Endodermal cell (in vitro differentiated cells): ENCODE measurements at regions not wholly inside any gene's neighbourhood (a gene's known extent, or its start where the extent isn't known, plus 50 kb on each side); places are given as distances from the start of the nearest gene placed in this dataset.

ENCODE experiments used
- DNase-seq: peaks from one replicate; pipeline ENCODE4 v3.0.0-alpha.2; 2017
- H3K27ac ChIP-seq: 2 replicates; pipeline ENCODE4 v1.5.1; 2013; ENCODE audit warnings: mild to moderate bottlenecking, low read depth, low read length, moderate library complexity
- H3K27me3 ChIP-seq: 2 replicates; pipeline ENCODE4 v1.6.1; 2013; ENCODE audit warnings: mild to moderate bottlenecking, low read length, moderate library complexity; ENCODE audit not compliant: insufficient read depth, control insufficient read depth, poor library complexity, severe bottlenecking
- H3K36me3 ChIP-seq: 2 replicates; pipeline ENCODE4 v1.7.0; 2013; ENCODE audit warnings: mild to moderate bottlenecking, low read length, moderate library complexity; ENCODE audit not compliant: control insufficient read depth, insufficient read depth
- H3K4me1 ChIP-seq: one replicate; pipeline ENCODE4 v1.7.0; 2013; ENCODE audit warnings: low read length; ENCODE audit not compliant: control insufficient read depth, insufficient read depth
- H3K4me3 ChIP-seq: 2 replicates; pipeline ENCODE4 v1.5.1; 2013; ENCODE audit warnings: mild to moderate bottlenecking, low read length, moderate library complexity
- H3K9ac ChIP-seq: 2 replicates; pipeline ENCODE4 v1.6.1; 2013; ENCODE audit warnings: mild to moderate bottlenecking, low read length, moderate library complexity; ENCODE audit not compliant: poor library complexity, severe bottlenecking; ENCODE audit errors: extremely low read depth
- H3K9me3 ChIP-seq: 2 replicates; pipeline ENCODE4 v1.6.1; 2013; ENCODE audit warnings: mild to moderate bottlenecking, low read length, moderate library complexity; ENCODE audit not compliant: control insufficient read depth
- H3K27ac Mint-ChIP-seq: 2 replicates; pipeline ENCODE4 v1.8.0; 2020; ENCODE audit warnings: mixed read lengths
- H3K27me3 Mint-ChIP-seq: 2 replicates; pipeline ENCODE4 v1.8.0; 2021; ENCODE audit warnings: mild to moderate bottlenecking, mixed read lengths; ENCODE audit not compliant: insufficient read depth
- H3K36me3 Mint-ChIP-seq: 2 replicates; pipeline ENCODE4 v1.8.0; 2020; ENCODE audit warnings: low read depth, mixed read lengths
- H3K4me1 Mint-ChIP-seq: 2 replicates; pipeline ENCODE4 v1.8.0; 2020; ENCODE audit warnings: mixed read lengths
- H3K4me3 Mint-ChIP-seq: 2 replicates; pipeline ENCODE4 v1.8.0; 2020; ENCODE audit warnings: mild to moderate bottlenecking, moderate library complexity, mixed read lengths
- H3K9me3 Mint-ChIP-seq: 2 replicates; pipeline ENCODE4 v1.8.0; 2020; ENCODE audit warnings: mild to moderate bottlenecking, mixed read lengths
- WGBS, 2 experiments: methylation state at CpG; one replicate each; pipeline versions ENCODE4 v1.1.5 to v1.1.7; 2013; ENCODE audit warnings: missing lambda C conversion rate in 2 of 2, mixed read lengths in 1 of 2; ENCODE audit not compliant: insufficient coverage in 1 of 2, insufficient read length in 1 of 2; 5-methylcytosine and 5-hydroxymethylcytosine counted together
- TF ChIP-seq, protein P1 (sequence below): fragments of 200-600 bp; sonication (generic); conservative IDR thresholded peaks from 2 replicates; pipeline ENCODE4 v1.5.0; 2021; ENCODE audit warnings: antibody characterized with exemption, mild to moderate bottlenecking

DNA sequence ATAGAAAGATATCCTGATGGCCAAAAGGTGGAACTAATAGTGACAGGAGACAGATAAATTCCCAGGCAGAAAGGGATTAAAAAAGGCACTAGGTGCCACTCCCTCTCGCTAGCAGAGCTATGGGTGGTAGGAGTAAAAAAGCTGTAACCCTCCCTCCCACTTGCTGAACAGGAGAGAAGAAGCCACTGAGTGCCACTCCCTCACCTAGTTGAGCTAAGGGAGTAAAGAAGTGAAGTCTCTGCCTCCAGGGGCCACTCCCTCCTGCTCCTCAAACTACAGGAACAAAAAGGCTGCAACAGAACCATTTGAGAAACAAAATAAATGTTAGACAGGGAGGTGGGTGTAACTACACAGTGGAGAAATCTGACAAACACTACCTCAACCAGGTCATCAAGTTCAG, 276.2 kb upstream of the EPHA6 start:
- H3K27ac Mint-ChIP-seq, result no peak overlapping the region
- no peaks in the 10 kb centered on the region for H3K9me3 ChIP-seq
- H3K9me3 Mint-ChIP-seq, result no peaks in the 10 kb centered on the region
- no peak overlapping the region for H3K4me3 ChIP-seq
- WGBS, 2 experiments, result 75% methylated on average over 1 of the region's 1 CpG; no CpG with 5 or more reads in 1 of the 2 experiments
- TF ChIP-seq, protein P1, sequence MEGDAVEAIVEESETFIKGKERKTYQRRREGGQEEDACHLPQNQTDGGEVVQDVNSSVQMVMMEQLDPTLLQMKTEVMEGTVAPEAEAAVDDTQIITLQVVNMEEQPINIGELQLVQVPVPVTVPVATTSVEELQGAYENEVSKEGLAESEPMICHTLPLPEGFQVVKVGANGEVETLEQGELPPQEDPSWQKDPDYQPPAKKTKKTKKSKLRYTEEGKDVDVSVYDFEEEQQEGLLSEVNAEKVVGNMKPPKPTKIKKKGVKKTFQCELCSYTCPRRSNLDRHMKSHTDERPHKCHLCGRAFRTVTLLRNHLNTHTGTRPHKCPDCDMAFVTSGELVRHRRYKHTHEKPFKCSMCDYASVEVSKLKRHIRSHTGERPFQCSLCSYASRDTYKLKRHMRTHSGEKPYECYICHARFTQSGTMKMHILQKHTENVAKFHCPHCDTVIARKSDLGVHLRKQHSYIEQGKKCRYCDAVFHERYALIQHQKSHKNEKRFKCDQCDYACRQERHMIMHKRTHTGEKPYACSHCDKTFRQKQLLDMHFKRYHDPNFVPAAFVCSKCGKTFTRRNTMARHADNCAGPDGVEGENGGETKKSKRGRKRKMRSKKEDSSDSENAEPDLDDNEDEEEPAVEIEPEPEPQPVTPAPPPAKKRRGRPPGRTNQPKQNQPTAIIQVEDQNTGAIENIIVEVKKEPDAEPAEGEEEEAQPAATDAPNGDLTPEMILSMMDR, result no peak
- no peak overlapping the region for H3K27ac ChIP-seq
- no peaks in the 10 kb centered on the region for H3K27me3 Mint-ChIP-seq
- H3K4me1 Mint-ChIP-seq, result no peaks in the 10 kb centered on the region
- DNase-seq, result peak; percentile 39
- no peak overlapping the region for H3K4me3 Mint-ChIP-seq
- no peaks in the 10 kb centered on the region for H3K27me3 ChIP-seq
- H3K4me1 ChIP-seq, result no peaks in the 10 kb centered on the region
- H3K36me3 Mint-ChIP-seq, result no peaks in the 10 kb centered on the region
- no peaks in the 10 kb centered on the region for H3K36me3 ChIP-seq
- H3K9ac ChIP-seq, result no peak overlapping the region

DNA sequence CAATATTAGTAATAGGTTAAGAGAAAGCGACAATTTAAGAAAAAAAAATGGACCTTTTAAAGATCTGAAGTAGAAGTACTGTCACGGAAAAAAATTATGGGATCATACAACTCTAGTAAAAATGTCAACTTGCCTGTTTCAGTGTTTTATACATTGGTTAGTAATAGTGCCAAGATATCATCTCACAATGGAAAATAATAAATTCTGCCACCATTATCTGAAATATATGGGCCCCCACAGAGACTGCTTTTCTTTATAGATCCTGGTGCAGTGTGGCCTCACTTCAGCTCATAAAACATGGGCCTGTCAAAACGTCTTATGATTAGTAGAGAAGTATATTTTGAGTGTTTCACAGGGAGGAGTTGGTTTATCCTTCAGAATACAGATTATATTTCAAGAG, 266.3 kb upstream of the EPHA6 start:
- no peak overlapping the region for H3K27ac Mint-ChIP-seq
- DNase-seq, result no peak
- Histone ChIP-seq H3K4me3 (no peak overlapping the region), H3K4me1 (no peaks in the 10 kb centered on the region), H3K27me3 (no peaks in the 10 kb centered on the region), H3K9me3 (no peaks in the 10 kb centered on the region), H3K36me3 (no peaks in the 10 kb centered on the region), H3K27ac (no peak overlapping the region), H3K9ac (no peak overlapping the region)
- WGBS, 2 experiments, result 88% methylated on average over 3 of the region's 3 CpGs; no CpG with 5 or more reads in 1 of the 2 experiments
- TF ChIP-seq, protein P1, result no peak
- no peak overlapping the region for H3K4me3 Mint-ChIP-seq
- H3K9me3 Mint-ChIP-seq, result peaks cover 8% of the 10 kb centered on the region
- peaks cover 4% of the 10 kb centered on the region for H3K4me1 Mint-ChIP-seq
- no peaks in the 10 kb centered on the region for H3K36me3 Mint-ChIP-seq
- no peaks in the 10 kb centered on the region for H3K27me3 Mint-ChIP-seq

DNA sequence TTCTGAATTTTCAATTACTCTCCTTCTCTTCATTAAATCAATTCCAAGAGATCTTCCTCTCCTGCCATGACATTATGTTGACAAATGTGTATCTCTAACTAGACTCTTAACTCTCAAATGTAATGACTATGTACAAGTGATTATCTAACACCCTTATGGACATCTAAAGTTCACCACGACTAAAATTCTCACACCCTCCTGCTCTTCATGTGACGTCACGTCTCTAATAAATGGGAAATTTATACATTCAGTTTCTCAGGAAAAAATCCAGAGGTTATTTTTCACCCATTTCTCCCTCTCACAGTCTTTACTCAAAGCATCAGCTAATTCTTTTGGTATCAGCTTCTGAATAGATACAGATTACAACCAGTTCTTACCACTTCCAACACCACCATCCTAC, 237.5 kb upstream of the EPHA6 start:
- Histone ChIP-seq H3K27ac (no peak overlapping the region), H3K4me1 (no peaks in the 10 kb centered on the region), H3K36me3 (no peaks in the 10 kb centered on the region), H3K27me3 (no peaks in the 10 kb centered on the region), H3K9ac (no peak overlapping the region), H3K4me3 (no peak overlapping the region), H3K9me3 (peaks cover 16% of the 10 kb centered on the region)
- no peaks in the 10 kb centered on the region for H3K4me1 Mint-ChIP-seq
- TF ChIP-seq, protein P1, result no peak
- H3K36me3 Mint-ChIP-seq, result no peaks in the 10 kb centered on the region
- DNase-seq, result no peak
- H3K27ac Mint-ChIP-seq, result no peak overlapping the region
- H3K9me3 Mint-ChIP-seq, result peaks cover 40% of the 10 kb centered on the region
- no peak overlapping the region for H3K4me3 Mint-ChIP-seq
- WGBS, 2 experiments, result 88 to 92% methylated on average over 2 to 3 of the region's 3 CpGs
- no peaks in the 10 kb centered on the region for H3K27me3 Mint-ChIP-seq
